ENCODE measurements at regions not wholly inside any gene's neighbourhood (a gene's known extent, or its start where the extent isn't known, plus 50 kb on each side); places are given as distances from the start of the nearest gene placed in this dataset.
"Not testable (repeated sequence)": the region's sequence is repeated elsewhere in the genome, so short reads cannot be mapped to it uniquely, and the experiment has no call there.

DNA sequence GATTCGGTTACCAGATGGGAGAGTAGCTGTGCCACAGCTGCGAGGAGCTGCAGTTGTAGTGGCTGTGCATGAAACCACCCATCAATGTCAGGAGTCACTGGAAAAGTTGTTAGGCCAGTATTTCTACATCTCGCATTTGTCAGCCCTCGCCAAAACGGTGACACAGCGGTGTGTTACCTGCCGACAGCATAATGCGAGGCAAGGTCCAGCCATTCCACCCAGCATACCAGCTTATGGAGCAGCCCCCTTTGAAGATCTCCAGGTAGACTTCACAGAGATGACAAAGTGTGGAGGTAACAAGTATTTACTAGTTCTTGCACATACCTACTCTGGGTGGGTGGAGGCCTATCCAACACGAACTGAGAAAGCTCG is 82.8 kb upstream of the TANC1 start:
- WGBS, 2 experiments: 93 to 96% methylated on average over 10 of the region's 10 CpGs
- not testable (repeated sequence) for H3K27ac ChIP-seq (ENCODE audit: insufficient read depth, low read depth, low read length, poor library complexity, severe bottlenecking); H3K27me3 ChIP-seq (ENCODE audit: control insufficient read depth, insufficient read depth, low read length, poor library complexity, severe bottlenecking); H3K4me3 ChIP-seq (ENCODE audit: insufficient read depth, low read depth, low read length); H3K4me1 ChIP-seq (ENCODE audit: control insufficient read depth, insufficient read depth, low read length); H3K9me3 ChIP-seq (ENCODE audit: control insufficient read depth, low read length); H3K36me3 ChIP-seq (ENCODE audit: control insufficient read depth, insufficient read depth, low read length)

DNA sequence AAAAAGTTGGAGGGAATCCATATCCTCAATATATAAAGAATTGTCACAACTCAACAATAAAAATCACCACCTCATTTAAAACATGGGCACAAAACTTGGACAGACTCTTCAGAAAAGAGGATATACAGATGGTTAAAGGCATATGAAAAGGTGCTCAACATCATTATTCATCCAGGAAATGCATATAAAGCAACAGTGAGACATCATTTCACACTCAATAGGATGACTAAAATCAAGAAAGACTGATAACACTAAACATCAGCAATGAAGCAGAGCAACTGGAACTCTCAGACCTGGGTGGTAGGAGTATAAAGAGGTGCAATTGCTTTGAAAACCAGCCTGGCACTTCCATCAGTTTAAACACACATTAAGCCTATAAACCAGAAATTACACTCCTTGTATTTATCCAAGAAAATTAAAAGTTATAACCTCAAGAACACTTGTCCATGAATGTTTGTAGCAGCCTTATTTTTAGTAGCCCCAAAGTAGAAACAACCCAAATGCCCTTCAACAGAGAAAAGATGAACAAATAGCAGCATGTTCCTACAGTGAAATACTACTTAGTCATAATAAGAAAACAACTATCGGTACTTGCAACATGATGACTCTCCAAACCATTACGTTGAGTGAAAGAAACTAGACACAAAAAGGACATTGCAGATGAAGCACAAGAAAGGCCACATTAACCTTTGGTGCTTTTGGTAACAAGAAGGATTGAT is 79.1 kb upstream of the TANC1 start:
- Histone ChIP-seq H3K4me1 (ENCODE audit: control insufficient read depth, insufficient read depth, low read length) (no peaks in the 10 kb centered on the region), H3K9me3 (ENCODE audit: control insufficient read depth, low read length) (no peaks in the 10 kb centered on the region), H3K4me3 (ENCODE audit: insufficient read depth, low read depth, low read length) (no peak overlapping the region), H3K27me3 (ENCODE audit: control insufficient read depth, insufficient read depth, low read length, poor library complexity, severe bottlenecking) (no peaks in the 10 kb centered on the region), H3K27ac (ENCODE audit: insufficient read depth, low read depth, low read length, poor library complexity, severe bottlenecking) (no peak overlapping the region), H3K36me3 (ENCODE audit: control insufficient read depth, insufficient read depth, low read length) (no peaks in the 10 kb centered on the region)
- WGBS, 2 experiments: 91 to 98% methylated on average over 2 of the region's 2 CpGs

DNA sequence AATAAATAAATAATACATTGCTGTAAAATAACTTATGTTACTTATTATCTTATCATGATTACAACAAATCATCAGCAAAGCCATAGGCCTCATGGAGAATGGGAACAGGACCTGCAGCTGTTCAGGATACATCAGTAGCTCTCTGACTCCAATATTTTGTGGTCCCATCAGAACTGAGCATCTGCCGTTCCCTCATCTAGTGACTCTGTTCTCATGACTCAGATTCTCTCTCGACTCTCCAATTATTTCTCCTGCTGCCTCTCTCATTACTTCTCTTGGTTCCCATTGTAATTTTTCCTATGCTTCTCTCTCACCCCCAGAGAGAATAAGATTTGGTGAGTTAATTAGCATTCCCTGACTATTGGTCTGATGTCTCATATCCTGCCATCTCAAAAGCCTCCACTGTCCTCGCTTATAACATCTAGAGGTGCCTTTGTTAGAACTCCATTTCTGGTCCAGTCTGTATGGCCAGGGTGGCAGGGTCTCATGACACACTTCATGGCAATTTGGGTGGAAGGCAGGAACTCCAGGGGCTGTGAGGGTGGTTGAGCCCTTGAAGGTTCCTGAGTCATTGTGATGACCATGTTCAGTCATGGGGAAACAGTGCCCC is 78.0 kb upstream of the TANC1 start:
- no peaks in the 10 kb centered on the region for H3K36me3 ChIP-seq (ENCODE audit: control insufficient read depth, insufficient read depth, low read length)
- 94 to 96% methylated on average over 3 of the region's 3 CpGs for WGBS, 2 experiments
- H3K4me3 ChIP-seq (ENCODE audit: insufficient read depth, low read depth, low read length): no peak overlapping the region
- H3K4me1 ChIP-seq (ENCODE audit: control insufficient read depth, insufficient read depth, low read length): no peaks in the 10 kb centered on the region
- H3K27me3 ChIP-seq (ENCODE audit: control insufficient read depth, insufficient read depth, low read length, poor library complexity, severe bottlenecking): no peaks in the 10 kb centered on the region
- H3K27ac ChIP-seq (ENCODE audit: insufficient read depth, low read depth, low read length, poor library complexity, severe bottlenecking): no peak overlapping the region
- H3K9me3 ChIP-seq (ENCODE audit: control insufficient read depth, low read length): no peaks in the 10 kb centered on the region

DNA sequence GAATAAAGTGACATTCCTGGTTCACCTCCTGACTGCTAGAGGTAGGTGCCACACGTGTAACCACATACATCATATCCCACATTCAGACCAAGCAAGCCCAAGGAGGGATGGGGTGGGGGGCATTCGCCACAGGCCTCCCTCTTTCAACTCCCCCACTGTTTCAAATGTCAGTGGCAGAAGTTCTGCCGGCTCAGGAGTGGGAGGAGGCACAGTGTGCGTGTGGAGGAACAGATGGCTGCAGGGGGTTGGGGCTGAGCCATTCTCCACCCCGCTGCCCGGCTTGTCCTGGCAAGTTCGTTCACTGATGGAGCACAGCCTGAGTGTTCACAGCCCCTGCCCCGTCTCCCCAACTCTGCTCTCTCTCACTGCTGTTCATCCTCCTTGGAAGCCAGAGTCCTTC is 75.4 kb upstream of the TANC1 start:
- Histone ChIP-seq H3K4me1 (ENCODE audit: control insufficient read depth, insufficient read depth, low read length) (no peaks in the 10 kb centered on the region), H3K27me3 (ENCODE audit: control insufficient read depth, insufficient read depth, low read length, poor library complexity, severe bottlenecking) (no peaks in the 10 kb centered on the region), H3K4me3 (ENCODE audit: insufficient read depth, low read depth, low read length) (no peak overlapping the region), H3K36me3 (ENCODE audit: control insufficient read depth, insufficient read depth, low read length) (no peaks in the 10 kb centered on the region), H3K27ac (ENCODE audit: insufficient read depth, low read depth, low read length, poor library complexity, severe bottlenecking) (no peak overlapping the region), H3K9me3 (ENCODE audit: control insufficient read depth, low read length) (no peaks in the 10 kb centered on the region)
- 80 to 85% methylated on average over 8 of the region's 8 CpGs for WGBS, 2 experiments

- H3K4me3 ChIP-seq (ENCODE audit: insufficient read depth, low read depth, low read length): no peak overlapping the region
- H3K9me3 ChIP-seq (ENCODE audit: control insufficient read depth, low read length): no peaks in the 10 kb centered on the region
- H3K27me3 ChIP-seq (ENCODE audit: control insufficient read depth, insufficient read depth, low read length, poor library complexity, severe bottlenecking): no peaks in the 10 kb centered on the region
- H3K36me3 ChIP-seq (ENCODE audit: control insufficient read depth, insufficient read depth, low read length): no peaks in the 10 kb centered on the region
- H3K4me1 ChIP-seq (ENCODE audit: control insufficient read depth, insufficient read depth, low read length): no peaks in the 10 kb centered on the region
- H3K27ac ChIP-seq (ENCODE audit: insufficient read depth, low read depth, low read length, poor library complexity, severe bottlenecking): no peak overlapping the region
- WGBS, 2 experiments: 88 to 89% methylated on average over 2 of the region's 2 CpGs
These were observed 75.0 kb upstream of the TANC1 start for GRCh38 chr2:158893474-158893873.

GRCh38 chr2:158894078-158894477 is 74.4 kb upstream of the TANC1 start:
- no peaks in the 10 kb centered on the region for H3K4me1 ChIP-seq (ENCODE audit: control insufficient read depth, insufficient read depth, low read length)
- 92 to 96% methylated on average over 5 of the region's 5 CpGs for WGBS, 2 experiments

GRCh38 chr2:158894572-158894971 is 73.9 kb upstream of the TANC1 start:
- H3K4me3 ChIP-seq (ENCODE audit: insufficient read depth, low read depth, low read length): no peak overlapping the region
- H3K27ac ChIP-seq (ENCODE audit: insufficient read depth, low read depth, low read length, poor library complexity, severe bottlenecking): no peak overlapping the region
- 88 to 94% methylated on average over 4 of the region's 4 CpGs for WGBS, 2 experiments
- no peaks in the 10 kb centered on the region for H3K36me3 ChIP-seq (ENCODE audit: control insufficient read depth, insufficient read depth, low read length)
- H3K4me1 ChIP-seq (ENCODE audit: control insufficient read depth, insufficient read depth, low read length): no peaks in the 10 kb centered on the region
- H3K27me3 ChIP-seq (ENCODE audit: control insufficient read depth, insufficient read depth, low read length, poor library complexity, severe bottlenecking): no peaks in the 10 kb centered on the region
- no peaks in the 10 kb centered on the region for H3K9me3 ChIP-seq (ENCODE audit: control insufficient read depth, low read length)

More at GRCh38 chr2:158894078-158894477, 74.4 kb upstream of the TANC1 start:
- H3K4me3 ChIP-seq (ENCODE audit: insufficient read depth, low read depth, low read length): no peak overlapping the region
- no peaks in the 10 kb centered on the region for H3K36me3 ChIP-seq (ENCODE audit: control insufficient read depth, insufficient read depth, low read length)
- H3K27ac ChIP-seq (ENCODE audit: insufficient read depth, low read depth, low read length, poor library complexity, severe bottlenecking): no peak overlapping the region
- H3K9me3 ChIP-seq (ENCODE audit: control insufficient read depth, low read length): no peaks in the 10 kb centered on the region
- H3K27me3 ChIP-seq (ENCODE audit: control insufficient read depth, insufficient read depth, low read length, poor library complexity, severe bottlenecking): no peaks in the 10 kb centered on the region

GRCh38 chr2:158900345-158900744 is 68.1 kb upstream of the TANC1 start:
- no peak overlapping the region for H3K4me3 ChIP-seq (ENCODE audit: insufficient read depth, low read depth, low read length)
- WGBS, 2 experiments: 90% methylated on average over 8 of the region's 8 CpGs
- H3K27ac ChIP-seq (ENCODE audit: insufficient read depth, low read depth, low read length, poor library complexity, severe bottlenecking): no peak overlapping the region
- no peaks in the 10 kb centered on the region for H3K9me3 ChIP-seq (ENCODE audit: control insufficient read depth, low read length)
- H3K4me1 ChIP-seq (ENCODE audit: control insufficient read depth, insufficient read depth, low read length): peaks cover 4% of the 10 kb centered on the region
- no peaks in the 10 kb centered on the region for H3K36me3 ChIP-seq (ENCODE audit: control insufficient read depth, insufficient read depth, low read length)
- no peaks in the 10 kb centered on the region for H3K27me3 ChIP-seq (ENCODE audit: control insufficient read depth, insufficient read depth, low read length, poor library complexity, severe bottlenecking)

DNA sequence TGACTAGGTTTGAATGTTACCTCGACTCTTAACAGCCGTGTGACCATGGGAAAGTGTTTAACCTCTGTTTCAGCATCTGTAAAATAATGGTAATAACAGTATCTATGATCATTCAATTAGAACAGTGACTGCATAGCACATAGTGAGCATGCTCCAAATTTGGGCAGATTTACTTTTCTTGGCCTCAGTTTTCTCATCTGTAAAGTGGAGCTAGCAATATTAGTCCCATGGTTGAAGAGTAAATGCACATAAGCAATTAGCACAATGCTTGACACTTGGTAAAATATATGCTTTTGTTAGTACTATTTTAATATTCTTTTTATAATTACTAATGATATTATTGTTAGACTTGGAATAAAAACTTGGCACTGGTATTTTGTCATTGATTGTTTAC is 66.4 kb upstream of the TANC1 start:
- no peaks in the 10 kb centered on the region for H3K9me3 ChIP-seq (ENCODE audit: control insufficient read depth, low read length)
- H3K4me1 ChIP-seq (ENCODE audit: control insufficient read depth, insufficient read depth, low read length): peaks cover 4% of the 10 kb centered on the region
- 100% methylated on average over 2 of the region's 2 CpGs for WGBS, 2 experiments

GRCh38 chr2:158903711-158904405 is 64.6 kb upstream of the TANC1 start:
- Histone ChIP-seq H3K9me3 (ENCODE audit: control insufficient read depth, low read length) (no peaks in the 10 kb centered on the region), H3K4me1 (ENCODE audit: control insufficient read depth, insufficient read depth, low read length) (peaks cover 4% of the 10 kb centered on the region), H3K4me3 (ENCODE audit: insufficient read depth, low read depth, low read length) (no peak overlapping the region), H3K27ac (ENCODE audit: insufficient read depth, low read depth, low read length, poor library complexity, severe bottlenecking) (no peak overlapping the region), H3K36me3 (ENCODE audit: control insufficient read depth, insufficient read depth, low read length) (no peaks in the 10 kb centered on the region), H3K27me3 (ENCODE audit: control insufficient read depth, insufficient read depth, low read length, poor library complexity, severe bottlenecking) (no peaks in the 10 kb centered on the region)
- 81 to 93% methylated on average over 2 of the region's 2 CpGs for WGBS, 2 experiments

More for the DNA sequence above, 66.4 kb upstream of the TANC1 start:
- H3K4me3 ChIP-seq (ENCODE audit: insufficient read depth, low read depth, low read length): no peak overlapping the region
- no peaks in the 10 kb centered on the region for H3K27me3 ChIP-seq (ENCODE audit: control insufficient read depth, insufficient read depth, low read length, poor library complexity, severe bottlenecking)
- no peak overlapping the region for H3K27ac ChIP-seq (ENCODE audit: insufficient read depth, low read depth, low read length, poor library complexity, severe bottlenecking)
- no peaks in the 10 kb centered on the region for H3K36me3 ChIP-seq (ENCODE audit: control insufficient read depth, insufficient read depth, low read length)
